ENCODE measurements at regions not wholly inside any gene's neighbourhood (a gene's known extent, or its start where the extent isn't known, plus 50 kb on each side); places are given as distances from the start of the nearest gene placed in this dataset.

DNA sequence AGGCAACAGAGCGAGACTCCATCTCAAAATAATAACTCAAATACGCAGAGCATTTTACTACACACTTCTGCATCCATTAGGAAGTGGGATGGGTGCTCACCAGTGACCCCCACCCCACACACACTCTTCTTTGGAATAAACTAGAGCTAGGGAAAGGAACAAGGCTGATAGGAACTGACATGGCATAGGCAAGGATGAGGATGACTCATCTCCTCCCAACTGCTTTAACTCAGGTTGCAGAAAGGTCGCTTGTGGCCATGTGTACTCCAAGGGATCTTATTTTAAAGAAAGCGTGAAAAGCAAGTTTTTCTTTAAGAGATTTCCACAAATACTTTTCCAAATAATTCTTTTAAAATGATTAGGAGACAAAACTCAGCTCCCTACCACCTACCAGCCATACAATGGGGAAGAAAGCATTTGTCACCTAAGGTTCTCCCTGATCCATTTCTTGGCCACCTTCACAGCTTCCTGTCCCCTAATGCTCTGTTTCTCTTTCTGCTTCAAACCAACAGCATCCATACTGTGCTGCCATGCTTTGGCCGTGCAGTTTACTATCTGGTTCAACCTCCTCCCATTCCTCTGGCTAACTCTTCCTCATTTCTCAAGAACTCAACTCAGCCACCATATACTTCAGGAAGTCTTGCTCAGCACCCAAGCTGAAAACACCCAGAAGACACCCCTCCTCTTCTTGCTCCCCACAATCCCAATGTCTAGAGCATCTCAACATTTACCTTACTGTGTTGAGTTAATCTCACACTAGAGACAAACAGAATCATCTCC lies 211.9 kb downstream of the ACTL7B start:
- Mint-ChIP-seq H3K9me3 (ENCODE audit: low read depth, unreplicated experiment) (no peaks in the 10 kb centered on the region), H3K27me3 (ENCODE audit: unreplicated experiment) (peaks cover 15% of the 10 kb centered on the region), H3K4me1 (ENCODE audit: low read depth, unreplicated experiment) (no peaks in the 10 kb centered on the region), H3K4me3 (ENCODE audit: low read depth, unreplicated experiment) (no peak overlapping the region), H3K36me3 (ENCODE audit: insufficient read depth, unreplicated experiment) (no peaks in the 10 kb centered on the region), H3K27ac (ENCODE audit: unreplicated experiment) (no peak overlapping the region)
- intact Hi-C loops (cut with micrococcal nuclease; ENCODE audit: unreplicated experiment) = no loop called here
- CTCF ChIA-PET = no interaction called here
- no peak for DNase-seq
- no TSS peak for BruUV-seq (replicated peaks)
- TF ChIP-seq, protein P1, sequence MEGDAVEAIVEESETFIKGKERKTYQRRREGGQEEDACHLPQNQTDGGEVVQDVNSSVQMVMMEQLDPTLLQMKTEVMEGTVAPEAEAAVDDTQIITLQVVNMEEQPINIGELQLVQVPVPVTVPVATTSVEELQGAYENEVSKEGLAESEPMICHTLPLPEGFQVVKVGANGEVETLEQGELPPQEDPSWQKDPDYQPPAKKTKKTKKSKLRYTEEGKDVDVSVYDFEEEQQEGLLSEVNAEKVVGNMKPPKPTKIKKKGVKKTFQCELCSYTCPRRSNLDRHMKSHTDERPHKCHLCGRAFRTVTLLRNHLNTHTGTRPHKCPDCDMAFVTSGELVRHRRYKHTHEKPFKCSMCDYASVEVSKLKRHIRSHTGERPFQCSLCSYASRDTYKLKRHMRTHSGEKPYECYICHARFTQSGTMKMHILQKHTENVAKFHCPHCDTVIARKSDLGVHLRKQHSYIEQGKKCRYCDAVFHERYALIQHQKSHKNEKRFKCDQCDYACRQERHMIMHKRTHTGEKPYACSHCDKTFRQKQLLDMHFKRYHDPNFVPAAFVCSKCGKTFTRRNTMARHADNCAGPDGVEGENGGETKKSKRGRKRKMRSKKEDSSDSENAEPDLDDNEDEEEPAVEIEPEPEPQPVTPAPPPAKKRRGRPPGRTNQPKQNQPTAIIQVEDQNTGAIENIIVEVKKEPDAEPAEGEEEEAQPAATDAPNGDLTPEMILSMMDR (IDR thresholded peaks at IDR 0.05; ENCODE audit: unreplicated experiment) = no peak

- H3K27ac Mint-ChIP-seq (ENCODE audit: unreplicated experiment) = no peak overlapping the region
Observed at GRCh38 chr9:108642871-108643270, 212.9 kb downstream of the ACTL7B start.

GRCh38 chr9:108640230-108640629 lies 215.6 kb downstream of the ACTL7B start:
- H3K36me3 Mint-ChIP-seq (ENCODE audit: insufficient read depth, unreplicated experiment) = no peaks in the 10 kb centered on the region
- BruUV-seq (replicated peaks) = no TSS peak
- H3K27ac Mint-ChIP-seq (ENCODE audit: unreplicated experiment) = no peak overlapping the region
- H3K4me1 Mint-ChIP-seq (ENCODE audit: low read depth, unreplicated experiment) = no peaks in the 10 kb centered on the region
- CTCF ChIA-PET = no interaction called here
- no peak for DNase-seq
- no peaks in the 10 kb centered on the region for H3K9me3 Mint-ChIP-seq (ENCODE audit: low read depth, unreplicated experiment)
- intact Hi-C loops (cut with micrococcal nuclease; ENCODE audit: unreplicated experiment) = no loop called here
- H3K4me3 Mint-ChIP-seq (ENCODE audit: low read depth, unreplicated experiment) = no peak overlapping the region
- TF ChIP-seq, protein P1 (IDR thresholded peaks at IDR 0.05; ENCODE audit: unreplicated experiment) = no peak
- peaks cover 40% of the 10 kb centered on the region for H3K27me3 Mint-ChIP-seq (ENCODE audit: unreplicated experiment)

More at GRCh38 chr9:108642871-108643270, 212.9 kb downstream of the ACTL7B start:
- Mint-ChIP-seq H3K4me1 (ENCODE audit: low read depth, unreplicated experiment) (no peaks in the 10 kb centered on the region), H3K4me3 (ENCODE audit: low read depth, unreplicated experiment) (no peak overlapping the region), H3K27me3 (ENCODE audit: unreplicated experiment) (peaks cover 15% of the 10 kb centered on the region), H3K36me3 (ENCODE audit: insufficient read depth, unreplicated experiment) (no peaks in the 10 kb centered on the region), H3K9me3 (ENCODE audit: low read depth, unreplicated experiment) (no peaks in the 10 kb centered on the region)
- intact Hi-C loops (cut with micrococcal nuclease; ENCODE audit: unreplicated experiment) = no loop called here
- BruUV-seq (replicated peaks) = no TSS peak
- TF ChIP-seq, protein P1 (IDR thresholded peaks at IDR 0.05; ENCODE audit: unreplicated experiment) = no peak
- no peak for DNase-seq
- CTCF ChIA-PET = no interaction called here

GRCh38 chr9:108639696-108640095 lies 216.1 kb downstream of the ACTL7B start:
- CTCF ChIA-PET = no interaction called here
- no TSS peak for BruUV-seq (replicated peaks)

More at GRCh38 chr9:108639696-108640095, 216.1 kb downstream of the ACTL7B start:
- peaks cover 45% of the 10 kb centered on the region for H3K27me3 Mint-ChIP-seq (ENCODE audit: unreplicated experiment)
- no peak for DNase-seq
- no peaks in the 10 kb centered on the region for H3K4me1 Mint-ChIP-seq (ENCODE audit: low read depth, unreplicated experiment)
- no peaks in the 10 kb centered on the region for H3K36me3 Mint-ChIP-seq (ENCODE audit: insufficient read depth, unreplicated experiment)
- H3K4me3 Mint-ChIP-seq (ENCODE audit: low read depth, unreplicated experiment) = no peak overlapping the region
- no peaks in the 10 kb centered on the region for H3K9me3 Mint-ChIP-seq (ENCODE audit: low read depth, unreplicated experiment)
- TF ChIP-seq, protein P1 (IDR thresholded peaks at IDR 0.05; ENCODE audit: unreplicated experiment) = no peak
- intact Hi-C loops (cut with micrococcal nuclease; ENCODE audit: unreplicated experiment) = no loop called here
- no peak overlapping the region for H3K27ac Mint-ChIP-seq (ENCODE audit: unreplicated experiment)
